Esophagus (tissue), 2 donors: ENCODE measurements at regions not wholly inside any gene's neighbourhood (a gene's known extent, or its start where the extent isn't known, plus 50 kb on each side); places are given as distances from the start of the nearest gene placed in this dataset.

ENCODE experiments used
- H3K27ac ChIP-seq, 2 donors: one replicate each; pipeline ENCODE4 v1.5.1; 2013; ENCODE audit warnings: low read depth in 2 of 2, mild to moderate bottlenecking in 2 of 2, inconsistent platforms in 1 of 2, low read length in 1 of 2, moderate library complexity in 1 of 2
- H3K27me3 ChIP-seq, 2 donors: one replicate each; pipeline ENCODE4 v1.6.1; 2013; ENCODE audit warnings: low read length in 2 of 2, control low read depth in 1 of 2, mild to moderate bottlenecking in 1 of 2; ENCODE audit not compliant: insufficient read depth in 2 of 2, control insufficient read depth in 1 of 2
- H3K36me3 ChIP-seq, 2 donors: one replicate each; pipeline ENCODE4 v1.6.1; 2013; ENCODE audit warnings: low read length in 1 of 2; ENCODE audit not compliant: control insufficient read depth in 2 of 2, insufficient read depth in 2 of 2
- H3K4me1 ChIP-seq, 2 donors: one replicate each; pipeline ENCODE4 v1.6.1; 2013; ENCODE audit warnings: low read length in 1 of 2; ENCODE audit not compliant: control insufficient read depth in 2 of 2, insufficient read depth in 2 of 2
- H3K4me3 ChIP-seq, 2 donors: one replicate each; pipeline ENCODE4 v1.5.1; 2013; ENCODE audit warnings: low read length in 2 of 2, mild to moderate bottlenecking in 2 of 2, low read depth in 1 of 2, moderate library complexity in 1 of 2
- H3K9me3 ChIP-seq, 2 donors: one replicate each; pipeline ENCODE4 v1.6.1; 2013; ENCODE audit warnings: mild to moderate bottlenecking in 2 of 2, low read depth in 1 of 2, low read length in 1 of 2, moderate library complexity in 1 of 2; ENCODE audit not compliant: control insufficient read depth in 2 of 2, insufficient read depth in 1 of 2
- WGBS, 2 donors: extraction: QIAGEN DNeasy Blood & Tissue Kit; methylation state at CpG; one replicate each; pipeline ENCODE4 v1.1.7; 2013; 5-methylcytosine and 5-hydroxymethylcytosine counted together
- donor health status: healthy with polysubstance abuse.
- donor health status: Bipolar disorder and iron deficiency.

- Histone ChIP-seq H3K27ac (no peak overlapping the region), H3K9me3 (no peaks in the 10 kb centered on the region), H3K4me1 (peaks cover 0 to 3% of the 10 kb centered on the region in 2 donors), H3K27me3 (no peaks in the 10 kb centered on the region), H3K36me3 (no peaks in the 10 kb centered on the region), H3K4me3 (no peak overlapping the region)
- WGBS, 2 donors: 88% methylated on average over 13 of the region's 13 CpGs
Observed at GRCh38 chr3:72316501-72317279, 531.6 kb downstream of the SHQ1 start.

- WGBS, 2 donors: 94 to 99% methylated on average over 1 of the region's 1 CpG
- Histone ChIP-seq H3K27me3 (no peaks in the 10 kb centered on the region), H3K27ac (no peak overlapping the region), H3K36me3 (no peaks in the 10 kb centered on the region), H3K9me3 (no peaks in the 10 kb centered on the region), H3K4me3 (no peak overlapping the region), H3K4me1 (peaks cover 0 to 4% of the 10 kb centered on the region in 2 donors)
Observed at GRCh38 chr3:72313308-72313707, 528.4 kb upstream of the PROK2 start.

- Histone ChIP-seq H3K4me1 (peaks cover 0 to 4% of the 10 kb centered on the region in 2 donors), H3K27me3 (no peaks in the 10 kb centered on the region), H3K4me3 (no peak overlapping the region), H3K9me3 (no peaks in the 10 kb centered on the region), H3K27ac (no peak overlapping the region), H3K36me3 (no peaks in the 10 kb centered on the region)
- 74 to 75% methylated on average over 6 of the region's 6 CpGs for WGBS, 2 donors
Observed at GRCh38 chr3:72312339-72312738, 527.4 kb upstream of the PROK2 start.

- 92% methylated on average over 7 of the region's 7 CpGs for WGBS, 2 donors
- H3K27ac ChIP-seq: no peak overlapping the region
- H3K36me3 ChIP-seq: no peaks in the 10 kb centered on the region
- no peaks in the 10 kb centered on the region for H3K27me3 ChIP-seq
- no peaks in the 10 kb centered on the region for H3K9me3 ChIP-seq
- no peak overlapping the region for H3K4me3 ChIP-seq
- H3K4me1 ChIP-seq: peaks cover 0 to 7% of the 10 kb centered on the region in 2 donors
Observed at GRCh38 chr3:72311425-72311824, 526.5 kb upstream of the PROK2 start.

GRCh38 chr3:72310419-72311380 is 525.8 kb upstream of the PROK2 start:
- no peaks in the 10 kb centered on the region for H3K27me3 ChIP-seq
- H3K27ac ChIP-seq: peak overlapping the region in 1 of 2 donors; percentile 14
- H3K36me3 ChIP-seq: no peaks in the 10 kb centered on the region
- WGBS, 2 donors: 47 to 51% methylated on average over 20 of the region's 20 CpGs
- H3K9me3 ChIP-seq: no peaks in the 10 kb centered on the region
- H3K4me3 ChIP-seq: no peak overlapping the region
- H3K4me1 ChIP-seq: peaks cover 0 to 7% of the 10 kb centered on the region in 2 donors

- Histone ChIP-seq H3K27me3 (no peaks in the 10 kb centered on the region), H3K36me3 (no peaks in the 10 kb centered on the region), H3K9me3 (no peaks in the 10 kb centered on the region), H3K27ac (no peak overlapping the region), H3K4me3 (no peak overlapping the region), H3K4me1 (peaks cover 0 to 7% of the 10 kb centered on the region in 2 donors)
- WGBS, 2 donors: 75 to 76% methylated on average over 11 of the region's 11 CpGs
Observed at GRCh38 chr3:72309661-72310418, 524.9 kb upstream of the PROK2 start.

- H3K27ac ChIP-seq: no peak overlapping the region
- no peaks in the 10 kb centered on the region for H3K9me3 ChIP-seq
- whole genome bisulfite sequencing, 2 donors: 85 to 96% methylated on average over 2 of the region's 2 CpGs
- H3K36me3 ChIP-seq: no peaks in the 10 kb centered on the region
- H3K4me1 ChIP-seq: peaks cover 0 to 7% of the 10 kb centered on the region in 2 donors
- H3K27me3 ChIP-seq: no peaks in the 10 kb centered on the region
- no peak overlapping the region for H3K4me3 ChIP-seq
Observed at GRCh38 chr3:72308641-72309040, 523.7 kb upstream of the PROK2 start.

- 77 to 85% methylated on average over 7 of the region's 7 CpGs for WGBS, 2 donors
- Histone ChIP-seq H3K27me3 (no peaks in the 10 kb centered on the region), H3K9me3 (no peaks in the 10 kb centered on the region), H3K36me3 (no peaks in the 10 kb centered on the region), H3K4me3 (no peak overlapping the region), H3K4me1 (peaks cover 0 to 7% of the 10 kb centered on the region in 2 donors), H3K27ac (no peak overlapping the region)
Observed at GRCh38 chr3:72307438-72308115, 522.6 kb upstream of the PROK2 start.
